ENCODE measurements at regions not wholly inside any gene's neighbourhood (a gene's known extent, or its start where the extent isn't known, plus 50 kb on each side); places are given as distances from the start of the nearest gene placed in this dataset.

DNA sequence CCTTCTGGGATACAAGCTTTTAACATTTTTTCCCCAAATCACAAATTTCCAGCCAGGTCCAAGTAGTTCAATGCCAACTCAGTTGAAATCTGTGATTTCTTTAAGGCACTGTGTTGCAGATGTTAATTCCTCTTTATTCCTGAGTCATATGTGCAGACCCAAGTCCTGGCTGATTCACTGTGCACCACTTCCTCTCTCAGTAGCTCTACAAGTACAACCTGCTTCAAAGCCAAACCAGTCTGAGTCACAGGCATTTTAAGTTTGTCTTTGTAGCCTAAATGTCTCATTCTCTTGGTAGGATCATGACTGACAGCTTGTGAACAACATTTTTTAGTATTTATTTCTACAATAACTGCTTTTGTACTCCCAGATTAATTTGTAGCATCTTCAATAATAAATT, 165.6 kb upstream of the S100G start:
- TF ChIP-seq CTCF (IDR thresholded peaks at IDR 0.05) (no peak), POLR2A (IDR thresholded peaks at IDR 0.05) (no peak)

Data from heart left ventricle (tissue), 13 donors.